ENCODE measurements at regions not wholly inside any gene's neighbourhood (a gene's known extent, or its start where the extent isn't known, plus 50 kb on each side); places are given as distances from the start of the nearest gene placed in this dataset.

DNA sequence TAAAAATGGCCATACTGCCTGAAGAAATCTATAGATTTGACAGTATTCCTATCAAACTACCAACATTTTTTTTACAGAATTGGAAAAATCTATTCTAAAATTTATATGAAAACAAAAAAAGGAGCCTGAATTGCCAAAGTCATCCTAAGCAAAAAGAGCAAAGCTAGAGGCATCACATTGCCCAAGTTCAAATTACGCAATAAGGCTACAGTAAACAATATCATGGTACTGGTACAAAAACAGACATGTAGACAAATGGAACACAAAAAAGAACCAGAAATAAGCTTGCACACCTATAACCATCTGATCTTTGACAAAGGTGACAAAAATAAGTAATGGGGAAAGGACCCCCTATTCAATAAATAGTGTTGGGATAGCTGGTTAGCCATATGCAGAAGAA, 50.2 kb upstream of the THSD7B start:
- ChIA-PET POLR2A (no interaction called here), CTCF (no interaction called here)
- H3K4me3 ChIP-seq (ENCODE audit: low read depth, low read length), result no peak overlapping the region
- no peak for DNase-seq (ENCODE audit: low read depth, low spot score)
- TF ChIP-seq CTCF (IDR thresholded peaks at IDR 0.05; ENCODE audit: insufficient read depth, low read length, missing control alignments), result no peak

DNA sequence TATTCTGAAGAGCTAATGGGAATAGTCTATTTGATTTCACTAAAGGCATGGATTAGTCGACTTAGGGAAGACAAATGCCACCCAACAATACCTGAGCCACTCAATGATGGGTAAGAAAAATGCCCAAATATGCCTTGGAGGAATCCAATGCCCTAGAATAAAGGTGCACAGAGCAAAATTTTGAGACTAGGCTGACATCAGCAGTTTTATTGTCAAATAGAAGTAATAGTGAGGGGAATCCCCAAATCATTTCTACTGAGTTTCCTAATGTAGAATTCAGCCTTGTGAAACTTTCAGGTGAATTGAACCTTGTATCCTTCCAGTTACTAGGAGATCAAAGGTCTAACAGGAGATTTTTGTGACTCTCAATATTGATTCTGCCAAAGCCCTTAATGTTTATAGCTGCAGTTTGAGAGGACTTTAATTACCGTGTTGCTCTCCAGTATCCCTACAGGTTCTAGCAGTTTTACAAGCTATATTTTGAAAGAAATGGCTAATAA, 50.8 kb upstream of the THSD7B start:
- POLR2A ChIA-PET, result no interaction called here
- CTCF ChIA-PET, result no interaction called here
- no peak overlapping the region for H3K4me3 ChIP-seq (ENCODE audit: low read depth, low read length)
- no peak for DNase-seq (ENCODE audit: low read depth, low spot score)
- TF ChIP-seq CTCF (IDR thresholded peaks at IDR 0.05; ENCODE audit: insufficient read depth, low read length, missing control alignments), result no peak

- DNase-seq (ENCODE audit: low read depth, low spot score), result no peak
- POLR2A ChIA-PET, result no interaction called here
- TF ChIP-seq CTCF (IDR thresholded peaks at IDR 0.05; ENCODE audit: insufficient read depth, low read length, missing control alignments), result no peak
- CTCF ChIA-PET, result no interaction called here
- H3K4me3 ChIP-seq (ENCODE audit: low read depth, low read length), result no peak overlapping the region
Measured at GRCh38 chr2:136713739-136714138, 51.6 kb upstream of the THSD7B start.

DNA sequence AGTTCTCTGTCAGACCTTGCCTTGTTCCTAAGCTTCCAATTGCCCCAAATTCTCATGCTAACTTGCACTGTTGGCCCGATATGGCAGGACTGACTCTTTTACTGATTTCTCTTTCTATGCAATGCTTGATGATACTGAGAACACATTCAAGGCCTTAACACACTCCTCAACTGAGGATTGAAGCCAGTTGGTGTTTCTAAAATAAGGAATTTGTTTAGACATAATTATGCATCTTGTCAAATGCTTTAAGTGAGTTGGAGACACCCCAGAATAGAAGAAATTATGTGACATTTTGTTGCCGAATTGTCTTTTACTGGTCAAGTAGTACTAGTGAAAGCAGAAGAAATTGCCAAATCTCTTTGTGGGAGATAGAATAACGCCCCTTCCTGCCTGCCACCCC, 60.0 kb upstream of the THSD7B start:
- no peak for TF ChIP-seq CTCF (IDR thresholded peaks at IDR 0.05; ENCODE audit: insufficient read depth, low read length, missing control alignments)
- ChIA-PET POLR2A (no interaction called here), CTCF (no interaction called here)
- DNase-seq (ENCODE audit: low read depth, low spot score), result no peak
- H3K4me3 ChIP-seq (ENCODE audit: low read depth, low read length), result no peak overlapping the region

DNA sequence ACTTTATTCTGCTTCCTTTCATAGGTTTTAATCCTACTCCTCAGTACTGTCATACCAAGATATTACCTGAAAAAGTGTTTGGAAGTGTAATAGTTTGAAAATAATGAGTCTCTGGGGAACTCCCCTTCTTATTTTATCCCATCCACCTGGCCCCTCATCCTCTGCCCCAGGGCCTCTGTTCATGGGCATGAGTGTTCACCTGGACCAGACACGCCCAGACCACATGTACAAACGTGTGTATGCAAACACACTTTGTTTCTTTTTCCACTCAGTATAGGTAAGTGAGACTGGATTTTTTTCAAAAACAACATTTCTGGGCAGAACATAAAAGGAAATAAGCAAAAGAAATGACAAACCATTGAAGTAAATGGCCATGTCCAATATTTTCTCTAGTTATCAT, 62.1 kb upstream of the THSD7B start:
- ChIA-PET POLR2A (no interaction called here), CTCF (no interaction called here)
- no peak for TF ChIP-seq CTCF (IDR thresholded peaks at IDR 0.05; ENCODE audit: insufficient read depth, low read length, missing control alignments)
- no peak for DNase-seq (ENCODE audit: low read depth, low spot score)
- no peak overlapping the region for H3K4me3 ChIP-seq (ENCODE audit: low read depth, low read length)

- ChIA-PET CTCF (no interaction called here), POLR2A (no interaction called here)
- DNase-seq (ENCODE audit: low read depth, low spot score), result no peak
- no peak for TF ChIP-seq CTCF (IDR thresholded peaks at IDR 0.05; ENCODE audit: insufficient read depth, low read length, missing control alignments)
- H3K4me3 ChIP-seq (ENCODE audit: low read depth, low read length), result no peak overlapping the region
Measured at GRCh38 chr2:136696438-136696837, 68.9 kb upstream of the THSD7B start.
